ENCODE measurements at regions not wholly inside any gene's neighbourhood (a gene's known extent, or its start where the extent isn't known, plus 50 kb on each side); places are given as distances from the start of the nearest gene placed in this dataset.
"Not testable (repeated sequence)": the region's sequence is repeated elsewhere in the genome, so short reads cannot be mapped to it uniquely, and the experiment has no call there.

DNA sequence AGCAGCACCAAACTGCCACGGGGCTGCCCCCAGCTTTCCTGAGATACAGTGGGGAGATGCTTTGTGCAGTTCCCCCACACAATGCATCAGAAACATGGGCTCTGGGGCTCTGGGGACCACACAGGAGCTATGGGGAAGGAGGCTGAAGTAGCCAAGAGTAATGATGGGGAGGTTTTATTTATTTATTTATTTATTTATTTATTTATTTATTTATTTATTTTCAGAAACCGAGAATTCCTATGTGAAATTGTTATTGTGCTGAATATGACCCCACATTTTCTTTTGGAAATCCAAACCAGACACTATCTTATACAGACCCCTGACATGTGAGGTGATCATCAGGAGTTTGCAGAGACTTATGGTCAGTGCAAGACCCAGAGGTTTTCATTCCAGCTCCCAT lies 84.4 kb downstream of the MTNR1B start:
- Histone ChIP-seq H3K4me3 (no peak overlapping the region), H3K9me3 (no peaks in the 10 kb centered on the region), H3K4me1 (no peaks in the 10 kb centered on the region), H3K27ac (no peak overlapping the region), H3K27me3 (no peaks in the 10 kb centered on the region), H3K36me3 (no peaks in the 10 kb centered on the region)
- DNase-seq, result no peak
- TF ChIP-seq, protein P1, sequence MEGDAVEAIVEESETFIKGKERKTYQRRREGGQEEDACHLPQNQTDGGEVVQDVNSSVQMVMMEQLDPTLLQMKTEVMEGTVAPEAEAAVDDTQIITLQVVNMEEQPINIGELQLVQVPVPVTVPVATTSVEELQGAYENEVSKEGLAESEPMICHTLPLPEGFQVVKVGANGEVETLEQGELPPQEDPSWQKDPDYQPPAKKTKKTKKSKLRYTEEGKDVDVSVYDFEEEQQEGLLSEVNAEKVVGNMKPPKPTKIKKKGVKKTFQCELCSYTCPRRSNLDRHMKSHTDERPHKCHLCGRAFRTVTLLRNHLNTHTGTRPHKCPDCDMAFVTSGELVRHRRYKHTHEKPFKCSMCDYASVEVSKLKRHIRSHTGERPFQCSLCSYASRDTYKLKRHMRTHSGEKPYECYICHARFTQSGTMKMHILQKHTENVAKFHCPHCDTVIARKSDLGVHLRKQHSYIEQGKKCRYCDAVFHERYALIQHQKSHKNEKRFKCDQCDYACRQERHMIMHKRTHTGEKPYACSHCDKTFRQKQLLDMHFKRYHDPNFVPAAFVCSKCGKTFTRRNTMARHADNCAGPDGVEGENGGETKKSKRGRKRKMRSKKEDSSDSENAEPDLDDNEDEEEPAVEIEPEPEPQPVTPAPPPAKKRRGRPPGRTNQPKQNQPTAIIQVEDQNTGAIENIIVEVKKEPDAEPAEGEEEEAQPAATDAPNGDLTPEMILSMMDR (IDR thresholded peaks at IDR 0.05 in 4 of 5, conservative IDR thresholded peaks at IDR 0.05 in 1 of 5), result no peak
- no peak for TF ChIP-seq POLR2A (IDR thresholded peaks at IDR 0.05)
- no peak for ATAC-seq
- intact Hi-C loops (cut with DNase I; ENCODE audit: low total_unique reads) (no loop called here), in situ Hi-C loops (cut with MboI; ENCODE audit: low sequenced_read_pairs in 4 of 4) (no loop called here)

DNA sequence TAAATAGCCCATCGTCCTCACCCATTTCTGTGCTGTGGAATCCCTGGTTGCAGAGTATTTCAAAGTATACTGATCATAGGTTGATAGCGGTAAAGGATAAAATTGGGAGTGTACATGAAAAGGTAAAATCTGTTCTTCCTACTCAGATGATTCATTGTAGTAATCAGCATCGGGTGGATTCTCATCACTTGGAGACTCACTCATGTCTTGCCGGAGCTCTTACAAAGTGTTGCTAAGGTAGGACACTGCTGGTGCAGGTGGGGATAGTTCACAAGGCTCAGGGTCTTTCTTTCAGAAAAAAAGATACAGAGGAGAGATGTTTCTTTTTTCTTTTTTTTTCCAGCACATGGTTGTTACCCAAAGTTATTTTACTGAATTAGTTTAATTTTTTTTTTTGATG lies 84.8 kb downstream of the MTNR1B start:
- H3K9me3 ChIP-seq, result no peaks in the 10 kb centered on the region
- no peak overlapping the region for H3K27ac ChIP-seq
- no peaks in the 10 kb centered on the region for H3K27me3 ChIP-seq
- no peaks in the 10 kb centered on the region for H3K36me3 ChIP-seq
- intact Hi-C loops (cut with DNase I; ENCODE audit: low total_unique reads), result no loop called here
- in situ Hi-C loops (cut with MboI; ENCODE audit: low sequenced_read_pairs in 4 of 4), result no loop called here
- no peaks in the 10 kb centered on the region for H3K4me1 ChIP-seq
- no peak for ATAC-seq
- no peak for TF ChIP-seq POLR2A (IDR thresholded peaks at IDR 0.05)
- TF ChIP-seq, protein P1 (IDR thresholded peaks at IDR 0.05 in 4 of 5, conservative IDR thresholded peaks at IDR 0.05 in 1 of 5), result no peak
- no peak overlapping the region for H3K4me3 ChIP-seq
- DNase-seq, result no peak

DNA sequence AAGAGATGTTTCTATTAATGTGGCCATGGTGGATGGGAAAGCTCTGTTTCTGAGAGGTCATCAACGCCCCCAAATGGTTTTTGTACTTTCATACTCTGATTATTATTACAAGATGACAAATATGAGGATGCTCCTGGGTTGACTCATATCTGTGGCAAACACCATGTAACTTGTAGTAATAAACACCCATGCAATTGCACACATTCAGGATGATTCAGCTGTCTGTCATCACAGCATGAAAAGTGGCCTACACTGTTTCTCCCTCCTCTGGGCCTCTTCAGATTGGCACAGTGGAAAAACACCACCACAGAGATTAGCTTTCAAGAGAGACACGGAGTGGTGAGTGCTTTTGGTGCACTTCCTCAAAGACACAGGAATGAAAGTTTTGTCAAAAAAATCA lies 85.4 kb downstream of the MTNR1B start:
- TF ChIP-seq, protein P1 (IDR thresholded peaks at IDR 0.05 in 4 of 5, conservative IDR thresholded peaks at IDR 0.05 in 1 of 5), result no peak
- TF ChIP-seq POLR2A (IDR thresholded peaks at IDR 0.05), result no peak
- no peaks in the 10 kb centered on the region for H3K9me3 ChIP-seq
- intact Hi-C loops (cut with DNase I; ENCODE audit: low total_unique reads), result no loop called here
- H3K27me3 ChIP-seq, result no peaks in the 10 kb centered on the region
- in situ Hi-C loops (cut with MboI; ENCODE audit: low sequenced_read_pairs in 4 of 4), result no loop called here
- no peak overlapping the region for H3K27ac ChIP-seq
- no peak overlapping the region for H3K4me3 ChIP-seq
- no peaks in the 10 kb centered on the region for H3K4me1 ChIP-seq
- DNase-seq (no peak), ATAC-seq (no peak)
- no peaks in the 10 kb centered on the region for H3K36me3 ChIP-seq

DNA sequence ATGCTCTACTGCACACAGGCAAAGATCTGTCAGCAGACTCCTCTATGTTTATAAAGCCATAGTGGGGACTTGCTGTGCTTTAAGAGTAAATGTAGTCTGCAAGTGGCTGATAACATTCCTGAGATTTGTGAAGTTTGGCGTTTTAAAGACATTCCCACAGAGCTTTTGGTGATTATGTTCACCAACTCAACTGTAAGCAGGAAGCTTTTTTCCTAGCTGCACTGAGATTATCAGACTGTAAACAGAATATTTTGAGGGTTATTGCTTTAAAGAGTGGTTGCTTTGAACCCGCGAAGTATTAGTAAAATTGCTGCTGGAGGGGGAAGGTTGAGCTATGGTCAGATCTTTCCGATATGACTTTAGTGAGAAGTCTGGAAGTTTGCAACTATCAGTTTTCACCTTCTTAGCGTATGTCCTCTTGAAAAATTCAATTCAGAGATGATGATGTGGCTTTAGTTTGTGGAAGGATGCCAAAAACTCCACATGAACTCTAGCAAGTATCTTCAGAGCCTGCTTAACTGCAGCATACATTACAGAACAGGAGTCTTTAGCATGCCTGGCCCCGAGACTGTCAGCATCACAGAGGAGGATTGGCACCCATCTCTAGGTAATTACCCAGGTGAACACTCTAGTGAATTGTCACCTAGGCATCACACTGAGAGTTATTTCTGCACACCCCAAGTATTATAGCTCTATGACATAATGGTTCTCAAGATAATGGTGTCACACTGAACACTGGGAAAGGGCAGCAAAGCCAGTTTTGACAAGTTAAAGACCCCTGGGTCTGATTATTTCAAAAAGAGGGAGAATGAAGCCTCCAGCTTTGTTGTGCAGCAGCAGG lies 89.9 kb downstream of the MTNR1B start:
- H3K4me3 ChIP-seq, result no peak overlapping the region
- DNase-seq (no peak), ATAC-seq (no peak)
- H3K4me1 ChIP-seq, result no peaks in the 10 kb centered on the region
- H3K27ac ChIP-seq, result no peak overlapping the region
- intact Hi-C loops (cut with DNase I; ENCODE audit: low total_unique reads), result no loop called here
- H3K9me3 ChIP-seq, result no peaks in the 10 kb centered on the region
- TF ChIP-seq POLR2A (IDR thresholded peaks at IDR 0.05), result no peak
- TF ChIP-seq, protein P1 (IDR thresholded peaks at IDR 0.05 in 4 of 5, conservative IDR thresholded peaks at IDR 0.05 in 1 of 5), result no peak
- no peaks in the 10 kb centered on the region for H3K27me3 ChIP-seq
- in situ Hi-C loops (cut with MboI; ENCODE audit: low sequenced_read_pairs in 4 of 4), result no loop called here
- H3K36me3 ChIP-seq, result no peaks in the 10 kb centered on the region

DNA sequence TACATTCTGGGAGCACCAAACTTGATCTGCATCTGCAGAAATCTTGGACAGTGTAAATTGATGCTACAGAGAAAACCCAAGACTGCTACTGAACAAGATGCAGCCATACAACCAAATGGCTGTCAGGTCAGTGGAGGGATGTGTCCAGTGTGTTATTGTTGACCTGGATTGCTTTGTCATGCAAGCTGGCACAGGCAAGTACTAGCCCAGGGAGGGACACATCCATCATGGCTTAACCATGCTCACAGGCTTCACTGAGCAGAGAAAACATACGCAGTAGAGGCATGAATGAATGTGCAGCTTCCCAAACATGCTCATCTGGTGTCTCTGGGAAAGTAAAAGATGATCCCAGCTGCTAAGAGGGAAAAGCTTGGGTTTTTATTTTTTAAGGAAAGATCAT lies 93.6 kb downstream of the MTNR1B start:
- H3K9me3 ChIP-seq, result no peaks in the 10 kb centered on the region
- H3K4me1 ChIP-seq, result no peaks in the 10 kb centered on the region
- DNase-seq (no peak), ATAC-seq (no peak)
- no peaks in the 10 kb centered on the region for H3K36me3 ChIP-seq
- H3K27me3 ChIP-seq, result no peaks in the 10 kb centered on the region
- H3K4me3 ChIP-seq, result no peak overlapping the region
- in situ Hi-C loops (cut with MboI; ENCODE audit: low sequenced_read_pairs in 4 of 4), result no loop called here
- intact Hi-C loops (cut with DNase I; ENCODE audit: low total_unique reads), result no loop called here
- no peak overlapping the region for H3K27ac ChIP-seq
- no peak for TF ChIP-seq POLR2A (IDR thresholded peaks at IDR 0.05)
- TF ChIP-seq, protein P1 (IDR thresholded peaks at IDR 0.05 in 4 of 5, conservative IDR thresholded peaks at IDR 0.05 in 1 of 5), result no peak

DNA sequence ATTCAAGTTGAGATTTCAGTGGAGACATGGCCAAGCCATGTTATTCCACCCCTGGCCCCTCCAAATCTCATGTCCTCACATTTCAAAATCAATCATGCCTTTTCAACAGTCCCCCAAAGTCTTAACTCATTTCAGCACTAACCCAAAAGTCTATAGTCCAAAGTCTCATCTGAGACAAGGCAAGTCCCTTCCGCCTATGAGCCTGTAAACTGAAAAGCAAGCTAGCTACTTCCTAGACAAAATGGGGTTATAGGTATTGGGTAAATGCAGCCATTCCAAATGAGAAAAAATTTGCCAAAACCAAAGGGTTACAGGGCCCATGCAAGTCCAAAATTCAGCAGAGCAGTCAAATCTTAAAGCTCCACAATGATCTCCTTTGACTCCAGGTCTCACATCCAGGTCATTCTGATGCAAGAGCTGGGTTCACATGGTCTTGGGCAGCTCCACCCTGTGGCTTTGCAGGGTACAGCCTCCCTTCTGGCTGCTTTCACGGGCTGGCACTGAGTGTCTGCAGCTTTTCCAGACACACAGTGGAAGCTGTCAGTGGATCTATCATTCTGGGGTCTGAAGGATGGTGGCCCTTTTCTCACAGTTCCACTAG lies 95.7 kb downstream of the MTNR1B start:
- H3K4me3 ChIP-seq; H3K27me3 ChIP-seq; H3K4me1 ChIP-seq; H3K27ac ChIP-seq; H3K9me3 ChIP-seq; H3K36me3 ChIP-seq; DNase-seq; ATAC-seq; in situ Hi-C loops (cut with MboI; ENCODE audit: low sequenced_read_pairs in 4 of 4); intact Hi-C loops (cut with DNase I; ENCODE audit: low total_unique reads): not testable (repeated sequence)
